Mucosa of descending colon (tissue), 3 donors: ENCODE measurements at regions not wholly inside any gene's neighbourhood (a gene's known extent, or its start where the extent isn't known, plus 50 kb on each side); places are given as distances from the start of the nearest gene placed in this dataset.
"Not testable (repeated sequence)": the region's sequence is repeated elsewhere in the genome, so short reads cannot be mapped to it uniquely, and the experiment has no call there.

ENCODE experiments used
- ATAC-seq: fragments of 200-7000 bp; cut with Tn5 transposase; one replicate; pipeline ENCODE4 v1.9.1; 2020; ENCODE audit warnings: mild to moderate bottlenecking, moderate library complexity
- DNase-seq, 3 donors: peaks; one replicate each; pipeline ENCODE4 v3.0.0-alpha.2; 2020
- H3K36me3 ChIP-seq: fragments of 200-600 bp; one replicate; pipeline ENCODE4 v1.8.0; 2021; ENCODE audit warnings: low read depth, mild to moderate bottlenecking
- H3K4me1 ChIP-seq: fragments of 200-600 bp; one replicate; pipeline ENCODE4 v1.8.0; 2021; ENCODE audit warnings: low read depth, mild to moderate bottlenecking
- H3K4me3 ChIP-seq: fragments of 200-600 bp; one replicate; pipeline ENCODE4 v1.8.0; 2021; ENCODE audit warnings: mild to moderate bottlenecking
- H3K9me3 ChIP-seq: fragments of 200-600 bp; one replicate; pipeline ENCODE4 v1.8.0; 2021; ENCODE audit warnings: mild to moderate bottlenecking
- intact Hi-C, 2 donors: fragments of 100-400 bp; cut with DNase I in 1 of 2; cut with micrococcal nuclease in 1 of 2; formaldehyde crosslinking; loops; one replicate each; pipeline versions ENCODE4 v1.11.0 to v1.11.1; 2022; cut with DNase I, micrococcal nuclease
- TF ChIP-seq, protein P1 (sequence below): fragments of 200-600 bp; IDR thresholded peaks from one replicate; pipeline ENCODE4 v1.8.0; 2022; ENCODE audit warnings: antibody characterized with exemption, mild to moderate bottlenecking
- donor health status: DM: no; HTN: no; CAD: no; lungs with moderate emphysema.
- donor health status: DM: no; HTN: no; CAD: no.
- donor health status: DM: no; HTN: yes; CAD: no.

DNA sequence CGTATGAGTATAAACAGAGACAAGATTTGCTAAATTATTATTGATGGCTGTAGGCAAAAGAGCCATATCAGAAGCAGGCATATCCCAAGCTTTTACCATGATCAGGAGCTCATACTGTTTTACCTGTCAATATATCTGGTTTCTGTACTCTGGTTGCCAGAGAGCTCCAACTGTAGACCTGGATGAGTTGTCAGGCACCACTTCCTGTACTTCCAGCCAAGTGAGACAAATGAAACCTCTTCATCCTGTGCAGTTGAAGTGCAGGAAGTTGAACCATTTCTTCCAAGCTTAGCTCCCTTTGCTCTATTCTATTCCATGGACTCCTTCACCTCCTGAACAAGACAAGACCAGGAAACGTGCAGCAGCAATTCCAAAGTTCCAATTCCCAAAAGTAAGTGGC, 115.6 kb downstream of the ZNF281 start:
- Histone ChIP-seq H3K4me3 (no peak overlapping the region), H3K4me1 (peaks cover 12% of the 10 kb centered on the region), H3K9me3 (no peaks in the 10 kb centered on the region), H3K36me3 (no peaks in the 10 kb centered on the region)
- intact Hi-C loops: no loop called here
- ATAC-seq: no peak
- TF ChIP-seq, protein P1, sequence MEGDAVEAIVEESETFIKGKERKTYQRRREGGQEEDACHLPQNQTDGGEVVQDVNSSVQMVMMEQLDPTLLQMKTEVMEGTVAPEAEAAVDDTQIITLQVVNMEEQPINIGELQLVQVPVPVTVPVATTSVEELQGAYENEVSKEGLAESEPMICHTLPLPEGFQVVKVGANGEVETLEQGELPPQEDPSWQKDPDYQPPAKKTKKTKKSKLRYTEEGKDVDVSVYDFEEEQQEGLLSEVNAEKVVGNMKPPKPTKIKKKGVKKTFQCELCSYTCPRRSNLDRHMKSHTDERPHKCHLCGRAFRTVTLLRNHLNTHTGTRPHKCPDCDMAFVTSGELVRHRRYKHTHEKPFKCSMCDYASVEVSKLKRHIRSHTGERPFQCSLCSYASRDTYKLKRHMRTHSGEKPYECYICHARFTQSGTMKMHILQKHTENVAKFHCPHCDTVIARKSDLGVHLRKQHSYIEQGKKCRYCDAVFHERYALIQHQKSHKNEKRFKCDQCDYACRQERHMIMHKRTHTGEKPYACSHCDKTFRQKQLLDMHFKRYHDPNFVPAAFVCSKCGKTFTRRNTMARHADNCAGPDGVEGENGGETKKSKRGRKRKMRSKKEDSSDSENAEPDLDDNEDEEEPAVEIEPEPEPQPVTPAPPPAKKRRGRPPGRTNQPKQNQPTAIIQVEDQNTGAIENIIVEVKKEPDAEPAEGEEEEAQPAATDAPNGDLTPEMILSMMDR: no peak
- DNase-seq: no peak

DNA sequence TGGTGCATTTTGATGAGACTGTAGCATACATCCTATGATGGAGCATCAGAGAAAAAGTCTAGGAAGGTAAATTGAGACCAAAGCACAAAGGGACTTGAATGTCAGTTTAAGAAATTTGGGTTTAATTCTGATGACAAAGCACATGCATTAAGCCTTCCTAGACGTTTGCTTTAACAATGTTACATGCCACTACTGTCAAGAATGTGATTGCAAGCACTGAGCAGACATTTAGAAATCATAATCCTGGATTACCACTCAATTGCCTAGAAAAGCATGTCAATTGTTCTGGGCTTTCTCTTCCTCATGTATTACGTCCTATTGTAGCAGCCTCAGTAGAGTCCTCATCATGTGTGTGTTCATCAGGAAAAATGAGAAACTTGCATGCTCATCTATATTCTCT, 117.1 kb downstream of the ZNF281 start:
- TF ChIP-seq, protein P1: no peak
- Histone ChIP-seq H3K36me3 (no peaks in the 10 kb centered on the region), H3K4me3 (no peak overlapping the region), H3K9me3 (no peaks in the 10 kb centered on the region), H3K4me1 (peaks cover 8% of the 10 kb centered on the region)
- intact Hi-C loops: no loop called here
- DNase-seq: no peak
- no peak for ATAC-seq

DNA sequence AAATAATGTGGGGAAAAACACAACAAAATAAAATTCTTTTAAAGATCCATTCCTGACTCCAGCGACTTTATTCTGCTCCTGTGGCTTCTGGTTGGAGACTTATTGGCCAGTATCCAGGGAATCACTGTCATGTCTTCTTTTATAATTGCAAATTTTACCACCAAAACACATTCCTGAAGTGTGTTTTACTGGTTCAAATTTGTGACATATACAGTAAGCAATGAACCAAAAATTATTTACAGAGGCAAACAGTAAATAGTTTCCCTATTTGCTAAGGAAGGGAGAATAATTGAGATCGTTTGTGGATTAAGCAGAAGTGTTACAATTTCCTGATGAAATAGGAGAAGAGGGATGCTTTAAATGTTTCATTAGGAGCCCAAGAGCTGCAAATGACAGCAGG, 118.7 kb downstream of the ZNF281 start:
- Histone ChIP-seq H3K4me1 (peaks cover 3% of the 10 kb centered on the region), H3K36me3 (no peaks in the 10 kb centered on the region), H3K9me3 (no peaks in the 10 kb centered on the region), H3K4me3 (no peak overlapping the region)
- ATAC-seq: no peak
- intact Hi-C loops: no loop called here
- DNase-seq: no peak
- TF ChIP-seq, protein P1: no peak

DNA sequence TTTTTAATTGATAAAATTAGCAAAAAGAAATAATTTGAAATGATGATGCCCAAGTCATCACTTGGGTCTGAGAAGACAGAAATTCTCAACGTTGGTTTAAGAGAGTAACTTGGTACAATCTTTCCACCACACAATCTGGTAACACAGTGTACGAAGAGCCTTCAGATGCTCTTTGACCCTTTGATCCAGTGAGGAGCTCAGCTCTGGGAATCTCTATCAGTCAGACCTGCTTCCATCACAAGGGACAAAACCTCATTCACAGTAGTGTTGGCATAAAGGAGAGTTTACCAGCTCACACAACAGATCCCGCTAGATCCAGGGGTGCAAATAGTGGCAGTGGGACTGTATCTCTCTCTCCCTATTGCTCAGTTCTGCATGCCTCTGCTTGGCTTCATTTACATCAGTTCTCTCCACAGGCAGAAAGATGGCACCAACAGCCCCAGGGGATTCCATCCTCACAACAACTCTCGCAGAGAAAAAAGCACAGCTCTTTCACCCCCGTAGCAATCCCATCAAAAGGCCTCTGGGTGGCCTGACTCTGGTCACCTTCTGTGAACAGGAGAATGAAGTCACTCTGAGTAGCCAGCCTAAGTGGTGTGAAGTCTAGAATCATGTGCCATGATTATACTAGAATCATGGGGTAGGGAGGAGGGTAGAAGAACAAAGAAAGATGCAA, 119.7 kb downstream of the ZNF281 start:
- TF ChIP-seq, protein P1: no peak
- Histone ChIP-seq H3K36me3 (no peaks in the 10 kb centered on the region), H3K4me1 (no peaks in the 10 kb centered on the region), H3K4me3 (no peak overlapping the region), H3K9me3 (no peaks in the 10 kb centered on the region)
- ATAC-seq: no peak
- no peak for DNase-seq
- intact Hi-C loops: no loop called here

DNA sequence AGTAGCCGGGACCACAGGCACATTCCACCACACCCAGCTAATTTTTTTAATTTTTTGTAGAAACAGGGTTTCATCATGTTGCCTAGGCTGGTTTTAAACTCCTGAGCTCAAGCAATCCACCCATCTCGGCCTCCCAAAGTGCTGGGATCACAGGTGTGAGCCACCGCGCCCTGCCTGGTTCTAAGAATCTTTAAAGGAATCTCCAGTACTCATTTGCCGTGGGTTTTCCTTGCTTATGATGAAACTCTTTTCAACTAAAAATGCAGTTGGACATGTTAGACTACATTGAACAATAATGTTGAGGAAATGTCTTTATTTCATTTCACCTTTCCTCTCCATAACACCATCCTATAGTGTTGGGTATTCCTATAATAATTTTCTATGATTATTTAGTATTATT, 121.6 kb downstream of the ZNF281 start:
- no peaks in the 10 kb centered on the region for H3K9me3 ChIP-seq
- TF ChIP-seq, protein P1: no peak
- H3K4me3 ChIP-seq: no peak overlapping the region
- H3K4me1 ChIP-seq: no peaks in the 10 kb centered on the region
- ATAC-seq (no peak), DNase-seq (no peak)
- intact Hi-C loops: no loop called here
- no peaks in the 10 kb centered on the region for H3K36me3 ChIP-seq

DNA sequence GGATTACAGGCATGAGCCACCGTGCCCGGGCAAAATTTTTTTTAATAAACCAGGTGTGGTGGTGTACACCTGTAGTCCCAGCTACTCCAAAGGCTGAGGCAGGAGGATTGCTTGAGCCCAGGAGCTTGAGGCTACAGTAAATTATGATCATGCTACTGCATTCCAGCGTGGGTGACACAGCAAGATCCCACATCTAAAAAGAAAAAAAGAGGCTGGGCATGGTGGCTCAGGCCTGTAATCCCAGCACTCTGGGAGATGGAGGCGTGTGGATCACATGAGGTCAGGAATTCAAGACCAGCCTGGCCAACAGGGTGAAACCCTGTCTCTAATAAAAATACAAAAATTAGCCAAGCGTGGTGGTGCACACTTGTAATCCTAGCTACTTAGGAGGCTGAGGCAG, 125.6 kb downstream of the ZNF281 start:
- H3K9me3 ChIP-seq, H3K36me3 ChIP-seq, ATAC-seq, H3K4me1 ChIP-seq, intact Hi-C loops, H3K4me3 ChIP-seq, DNase-seq: not testable (repeated sequence)
